Breast epithelium (tissue), 3 donors: ENCODE measurements at regions not wholly inside any gene's neighbourhood (a gene's known extent, or its start where the extent isn't known, plus 50 kb on each side); places are given as distances from the start of the nearest gene placed in this dataset.

Experiments used
- POLR2A ChIP-seq: fragments of 450-650 bp; IDR thresholded peaks from one replicate; pipeline ENCODE4 v1.6.1; 2016; ENCODE audit warnings: antibody characterized with exemption, mild to moderate bottlenecking, moderate library complexity
- TF ChIP-seq, protein P1 (sequence below), 3 donors: fragments of 450-650 bp; IDR thresholded peaks; one replicate each; pipeline ENCODE4 v1.5.1; 2016 to 2017; ENCODE audit warnings: antibody characterized with exemption in 3 of 3, mild to moderate bottlenecking in 3 of 3, moderate library complexity in 3 of 3

DNA sequence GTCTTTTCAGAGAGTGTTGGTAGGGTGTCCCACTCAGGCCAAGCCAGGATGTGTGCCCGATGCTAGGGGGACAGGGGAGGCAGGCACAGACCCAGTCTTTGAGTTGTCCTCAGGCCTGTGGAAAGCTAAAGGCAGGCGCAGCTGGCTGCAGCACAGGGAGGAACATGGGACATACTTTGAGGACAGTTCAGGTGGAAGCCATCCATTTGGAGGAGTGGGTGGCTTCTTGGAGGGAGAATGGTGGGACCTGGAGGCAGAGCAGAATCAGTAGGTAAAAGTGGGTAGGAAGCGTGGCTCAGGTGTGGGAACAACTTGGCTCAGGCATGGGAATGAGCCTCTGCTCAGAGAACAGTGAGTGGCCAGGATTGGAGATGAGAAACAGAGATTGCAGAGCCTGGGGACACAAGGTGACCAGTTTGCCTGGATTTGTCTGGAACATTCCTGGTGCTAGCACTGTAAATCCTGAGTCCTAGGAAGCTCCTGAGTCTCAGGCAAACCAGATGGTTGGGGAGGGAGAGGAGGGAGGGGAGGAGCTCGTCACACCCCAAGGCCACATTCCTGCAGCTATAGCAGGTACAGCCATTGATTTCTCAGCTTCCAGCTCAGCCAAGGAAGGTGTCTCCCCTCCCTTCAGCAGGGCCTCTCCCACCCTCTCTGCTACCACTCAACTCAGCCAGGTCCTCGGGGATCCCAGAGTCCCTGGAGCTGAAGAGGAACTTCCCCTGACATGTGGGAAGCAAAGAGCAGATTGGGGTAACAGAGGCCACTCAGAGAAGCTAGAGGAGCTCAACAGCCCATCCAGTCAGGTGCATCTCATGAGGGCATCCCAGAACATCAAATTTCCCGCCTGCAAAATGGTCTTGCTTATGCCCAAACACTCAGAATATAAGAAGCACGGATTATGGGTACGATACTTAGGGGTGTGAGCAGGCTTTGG, 65.2 kb upstream of the TINAGL1 start:
- no peak for TF ChIP-seq POLR2A
- TF ChIP-seq, protein P1, sequence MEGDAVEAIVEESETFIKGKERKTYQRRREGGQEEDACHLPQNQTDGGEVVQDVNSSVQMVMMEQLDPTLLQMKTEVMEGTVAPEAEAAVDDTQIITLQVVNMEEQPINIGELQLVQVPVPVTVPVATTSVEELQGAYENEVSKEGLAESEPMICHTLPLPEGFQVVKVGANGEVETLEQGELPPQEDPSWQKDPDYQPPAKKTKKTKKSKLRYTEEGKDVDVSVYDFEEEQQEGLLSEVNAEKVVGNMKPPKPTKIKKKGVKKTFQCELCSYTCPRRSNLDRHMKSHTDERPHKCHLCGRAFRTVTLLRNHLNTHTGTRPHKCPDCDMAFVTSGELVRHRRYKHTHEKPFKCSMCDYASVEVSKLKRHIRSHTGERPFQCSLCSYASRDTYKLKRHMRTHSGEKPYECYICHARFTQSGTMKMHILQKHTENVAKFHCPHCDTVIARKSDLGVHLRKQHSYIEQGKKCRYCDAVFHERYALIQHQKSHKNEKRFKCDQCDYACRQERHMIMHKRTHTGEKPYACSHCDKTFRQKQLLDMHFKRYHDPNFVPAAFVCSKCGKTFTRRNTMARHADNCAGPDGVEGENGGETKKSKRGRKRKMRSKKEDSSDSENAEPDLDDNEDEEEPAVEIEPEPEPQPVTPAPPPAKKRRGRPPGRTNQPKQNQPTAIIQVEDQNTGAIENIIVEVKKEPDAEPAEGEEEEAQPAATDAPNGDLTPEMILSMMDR (IDR thresholded peaks at IDR 0.05), result no peak
